BJ (cell line): ENCODE measurements at regions not wholly inside any gene's neighbourhood (a gene's known extent, or its start where the extent isn't known, plus 50 kb on each side); places are given as distances from the start of the nearest gene placed in this dataset.

Experiments used
- CTCF ChIA-PET: fragments of 350-600 bp; formaldehyde crosslinking; extraction: SDS; loops from one replicate; lab custom pipeline; 2021; ENCODE audit warnings: antibody characterized with exemption, inconsistent platforms; lab: Yijun Ruan, JAX
- POLR2A ChIA-PET: fragments of 300-600 bp; sonication (Branson Sonifier 250); formaldehyde crosslinking; extraction: SDS; loops from one replicate; lab custom pipeline; 2021; ENCODE audit warnings: antibody characterized with exemption; lab: Charles Lee
- DNase-seq: peaks from one replicate; pipeline ENCODE4 v3.0.0-alpha.2; 2011; ENCODE audit warnings: low read depth
- H3K27me3 ChIP-seq: 2 replicates; pipeline ENCODE4 v1.6.0; 2011; ENCODE audit warnings: low read length; ENCODE audit not compliant: control insufficient read depth, insufficient read depth
- H3K36me3 ChIP-seq: 2 replicates; pipeline ENCODE4 v1.5.1; 2011; ENCODE audit warnings: low read length; ENCODE audit not compliant: control insufficient read depth, insufficient read depth
- H3K4me3 ChIP-seq: 2 replicates; pipeline ENCODE4 v1.5.1; 2011; ENCODE audit warnings: low read depth, mild to moderate bottlenecking, control low read depth, low read length
- CTCF ChIP-seq: IDR thresholded peaks from 2 replicates; pipeline ENCODE4 v1.5.1; 2011; ENCODE audit warnings: low read depth, mild to moderate bottlenecking, control low read depth, inconsistent platforms, low read length, moderate library complexity; ENCODE audit not compliant: insufficient read depth

- TF ChIP-seq CTCF, result no peak
- Histone ChIP-seq H3K27me3 (no peaks in the 10 kb centered on the region), H3K4me3 (no peak overlapping the region), H3K36me3 (no peaks in the 10 kb centered on the region)
- no peak for DNase-seq
- CTCF ChIA-PET, result no interaction called here
- POLR2A ChIA-PET, result no interaction called here
Observed at GRCh38 chr12:97398704-97399103, 63.9 kb upstream of the RMST start.

GRCh38 chr12:97404093-97404492 is 58.5 kb upstream of the RMST start:
- ChIA-PET POLR2A (no interaction called here), CTCF (interaction anchor here (0.6 to 0.9 kb wide), 2 partner anchors 12 to 672 kb away, joined by 3 read pairs; no protein-coding TSS in a partner anchor)
- H3K27me3 ChIP-seq, result no peaks in the 10 kb centered on the region
- no peak for DNase-seq
- no peak for TF ChIP-seq CTCF
- H3K4me3 ChIP-seq, result no peak overlapping the region
- H3K36me3 ChIP-seq, result no peaks in the 10 kb centered on the region

GRCh38 chr12:97404543-97404942 is 58.1 kb upstream of the RMST start:
- POLR2A ChIA-PET, result no interaction called here
- DNase-seq, result no peak
- CTCF ChIA-PET, result interaction anchor here (0.6 to 0.9 kb wide), 2 partner anchors 11 to 673 kb away, joined by 3 read pairs; no protein-coding TSS in a partner anchor
- Histone ChIP-seq H3K36me3 (no peaks in the 10 kb centered on the region), H3K27me3 (no peaks in the 10 kb centered on the region), H3K4me3 (no peak overlapping the region)
- peak; percentile 34; the same call in 1 of the 2 replicates for TF ChIP-seq CTCF

GRCh38 chr12:97408363-97408762 is 54.2 kb upstream of the RMST start:
- H3K36me3 ChIP-seq, result no peaks in the 10 kb centered on the region
- DNase-seq, result no peak
- ChIA-PET POLR2A (no interaction called here), CTCF (no interaction called here)
- H3K27me3 ChIP-seq, result no peaks in the 10 kb centered on the region
- no peak for TF ChIP-seq CTCF
- no peak overlapping the region for H3K4me3 ChIP-seq

- CTCF ChIA-PET, result no interaction called here
Observed at GRCh38 chr12:97411341-97411740, 51.3 kb upstream of the RMST start.

More at GRCh38 chr12:97411341-97411740, 51.3 kb upstream of the RMST start:
- H3K27me3 ChIP-seq, result no peaks in the 10 kb centered on the region
- POLR2A ChIA-PET, result no interaction called here
- no peak for TF ChIP-seq CTCF
- no peak overlapping the region for H3K4me3 ChIP-seq
- no peak for DNase-seq
- H3K36me3 ChIP-seq, result no peaks in the 10 kb centered on the region
